HEK293 (cell line): ENCODE measurements at regions not wholly inside any gene's neighbourhood (a gene's known extent, or its start where the extent isn't known, plus 50 kb on each side); places are given as distances from the start of the nearest gene placed in this dataset.

Source experiments
- CTCF ChIA-PET: fragments of 350-600 bp; formaldehyde crosslinking; extraction: SDS; loops from one replicate; lab custom pipeline; 2021; ENCODE audit warnings: antibody characterized with exemption; lab: Yijun Ruan, JAX
- POLR2A ChIA-PET: fragments of 300-600 bp; formaldehyde crosslinking; extraction: SDS; loops from one replicate; lab custom pipeline; 2020; ENCODE audit warnings: antibody characterized with exemption, inconsistent platforms; lab: Yijun Ruan, JAX
- H3K27ac ChIP-seq: fragments of 200-500 bp; sonication (Bioruptor generic); 2 replicates; pipeline ENCODE4 v1.5.1; 2014; ENCODE audit warnings: low read depth, low read length, control low read depth, inconsistent platforms; ENCODE audit errors: extremely low read depth
- H3K36me3 ChIP-seq, 2 experiments: fragments of 200-500 bp in 1 of 2; sonication (Bioruptor generic) in 1 of 2; 1 replicate in 1 of 2; 2 replicates in 1 of 2; pipeline ENCODE4 v1.5.1; 2014 to 2017; ENCODE audit warnings: inconsistent platforms in 2 of 2, low read length in 2 of 2; ENCODE audit not compliant: control insufficient read depth in 2 of 2, insufficient read depth in 1 of 2
- H3K4me1 ChIP-seq: fragments of 200-500 bp; sonication (Bioruptor generic); 2 replicates; pipeline ENCODE4 v1.5.1; 2014; ENCODE audit warnings: mild to moderate bottlenecking, low read length, inconsistent platforms; ENCODE audit not compliant: control insufficient read depth, insufficient read depth
- H3K4me3 ChIP-seq: 2 replicates; pipeline ENCODE4 v1.5.1; 2011; ENCODE audit warnings: low read depth, mild to moderate bottlenecking, control low read depth, low read length, moderate library complexity
- H3K9me3 ChIP-seq: fragments of 200-500 bp; sonication (Bioruptor generic); 2 replicates; pipeline ENCODE4 v1.5.1; 2014; ENCODE audit warnings: low read depth, low read length, inconsistent platforms; ENCODE audit not compliant: control insufficient read depth, insufficient read depth
- AEBP2 ChIP-seq: fragments of 450-650 bp; formaldehyde crosslinking; IDR thresholded peaks from 2 replicates; pipeline ENCODE4 v1.5.1; 2016; ENCODE audit warnings: missing biosample characterization, missing genetic modification characterization, borderline replicate concordance
- GFI1B ChIP-seq: fragments of 450-650 bp; formaldehyde crosslinking; IDR thresholded peaks from 2 replicates; pipeline ENCODE4 v1.5.1; 2016; ENCODE audit warnings: missing biosample characterization, missing genetic modification characterization
- OSR2 ChIP-seq: fragments of 450-650 bp; formaldehyde crosslinking; IDR thresholded peaks from 2 replicates; pipeline ENCODE4 v1.5.1; 2016; ENCODE audit warnings: missing biosample characterization, missing genetic modification characterization
- PRDM10 ChIP-seq: fragments of 450-650 bp; formaldehyde crosslinking; IDR thresholded peaks from 2 replicates; pipeline ENCODE4 v1.5.1; 2016; ENCODE audit warnings: missing biosample characterization, missing genetic modification characterization
- PRDM6 ChIP-seq: fragments of 450-650 bp; formaldehyde crosslinking; IDR thresholded peaks from 2 replicates; pipeline ENCODE4 v1.5.1; 2017; ENCODE audit warnings: missing biosample characterization, missing genetic modification characterization
- REPIN1 ChIP-seq: fragments of 450-650 bp; formaldehyde crosslinking; IDR thresholded peaks from 2 replicates; pipeline ENCODE4 v1.5.1; 2017; ENCODE audit warnings: missing biosample characterization, missing genetic modification characterization, low read depth
- SCRT2 ChIP-seq: fragments of 450-650 bp; formaldehyde crosslinking; IDR thresholded peaks from 2 replicates; pipeline ENCODE4 v1.5.1; 2016; ENCODE audit warnings: missing biosample characterization, missing genetic modification characterization
- ZBTB1 ChIP-seq: fragments of 450-650 bp; formaldehyde crosslinking; IDR thresholded peaks from 2 replicates; pipeline ENCODE4 v1.5.1; 2016; ENCODE audit warnings: missing biosample characterization, missing genetic modification characterization
- ZFHX2 ChIP-seq: fragments of 450-650 bp; formaldehyde crosslinking; conservative IDR thresholded peaks from 2 replicates; pipeline ENCODE4 v1.5.1; 2016; ENCODE audit warnings: missing biosample characterization, missing genetic modification characterization
- ZFP3 ChIP-seq: fragments of 450-650 bp; formaldehyde crosslinking; IDR thresholded peaks from 2 replicates; pipeline ENCODE4 v1.5.1; 2016; ENCODE audit warnings: low read depth, missing biosample characterization, missing genetic modification characterization
- ZNF114 ChIP-seq: fragments of 450-650 bp; formaldehyde crosslinking; IDR thresholded peaks from 2 replicates; pipeline ENCODE4 v1.5.0; 2017; ENCODE audit warnings: missing biosample characterization, missing genetic modification characterization
- ZNF211 ChIP-seq: fragments of 450-650 bp; formaldehyde crosslinking; IDR thresholded peaks from 2 replicates; pipeline ENCODE4 v1.5.1; 2016; ENCODE audit warnings: low read depth, missing biosample characterization, missing genetic modification characterization
- ZNF214 ChIP-seq: fragments of 450-650 bp; formaldehyde crosslinking; IDR thresholded peaks from 2 replicates; pipeline ENCODE4 v1.5.1; 2017; ENCODE audit warnings: missing biosample characterization, mild to moderate bottlenecking, missing genetic modification characterization, borderline replicate concordance
- ZNF391 ChIP-seq: fragments of 450-650 bp; formaldehyde crosslinking; IDR thresholded peaks from 2 replicates; pipeline ENCODE4 v1.5.1; 2016; ENCODE audit warnings: low read depth, missing biosample characterization, missing genetic modification characterization, borderline replicate concordance
- ZNF501 ChIP-seq: fragments of 450-650 bp; formaldehyde crosslinking; IDR thresholded peaks from 2 replicates; pipeline ENCODE4 v1.5.1; 2016; ENCODE audit warnings: missing biosample characterization, missing genetic modification characterization
- ZNF529 ChIP-seq: fragments of 450-650 bp; formaldehyde crosslinking; IDR thresholded peaks from 2 replicates; pipeline ENCODE4 v1.5.1; 2017; ENCODE audit warnings: missing genetic modification characterization, missing biosample characterization; ENCODE audit not compliant: insufficient replicate concordance
- ZNF571 ChIP-seq: fragments of 450-650 bp; formaldehyde crosslinking; IDR thresholded peaks from 2 replicates; pipeline ENCODE4 v1.5.0; 2017; ENCODE audit warnings: missing biosample characterization, missing genetic modification characterization
- ZNF658 ChIP-seq: fragments of 450-650 bp; formaldehyde crosslinking; IDR thresholded peaks from 2 replicates; pipeline ENCODE4; 2016; ENCODE audit warnings: missing biosample characterization, missing genetic modification characterization

- TF ChIP-seq PRDM6 (tag by site-specific recombination) = no peak
- no peak for TF ChIP-seq OSR2 (tag by site-specific recombination)
- no peak for TF ChIP-seq ZNF391
- TF ChIP-seq ZNF211 (tag by site-specific recombination) = no peak
- TF ChIP-seq ZNF571 (tag by site-specific recombination) = no peak
- TF ChIP-seq ZNF529 (tag by site-specific recombination) = no peak
- no peak for TF ChIP-seq SCRT2 (tag by site-specific recombination)
- no peak for TF ChIP-seq ZNF114 (tag by site-specific recombination)
- no peak for TF ChIP-seq ZBTB1
- TF ChIP-seq ZFP3 (tag by site-specific recombination) = no peak
- no peak for TF ChIP-seq REPIN1 (tag by site-specific recombination)
- no peak for TF ChIP-seq ZNF501
- TF ChIP-seq AEBP2 (tag by site-specific recombination) = no peak
- no peak for TF ChIP-seq PRDM10 (tag by site-specific recombination)
- TF ChIP-seq ZFHX2 (tag by site-specific recombination) = no peak
- no peak for TF ChIP-seq ZNF658 (tag by site-specific recombination)
- TF ChIP-seq ZNF214 (tag by site-specific recombination) = no peak
- no peak for TF ChIP-seq GFI1B (tag by site-specific recombination)
- Histone ChIP-seq H3K27ac (peak overlapping the region; percentile 75; the same call in 1 of the 2 replicates), H3K9me3 (no peaks in the 10 kb centered on the region), H3K36me3 (no peaks in the 10 kb centered on the region), H3K4me3 (peak overlapping the region; percentile 69), H3K4me1 (peaks cover 6% of the 10 kb centered on the region)
- ChIA-PET POLR2A (no interaction called here), CTCF (interaction anchor here (0.6 kb wide), 1 partner anchor 170 kb away, joined by 4 read pairs; no protein-coding TSS in a partner anchor)
Measured at GRCh38 chr22:25405841-25406509, 158.5 kb upstream of the GRK3 start.
